ENCODE measurements at regions not wholly inside any gene's neighbourhood (a gene's known extent, or its start where the extent isn't known, plus 50 kb on each side); places are given as distances from the start of the nearest gene placed in this dataset.
"Not testable (repeated sequence)": the region's sequence is repeated elsewhere in the genome, so short reads cannot be mapped to it uniquely, and the experiment has no call there.

GRCh38 chr11:134494395-134494794 lies 82.4 kb upstream of the B3GAT1 start:
- TF ChIP-seq CTCF (IDR thresholded peaks at IDR 0.05; ENCODE audit: low read depth, low read length); POLR2A (IDR thresholded peaks at IDR 0.05; ENCODE audit: extremely low read depth, insufficient read length); MYC (IDR thresholded peaks at IDR 0.05; ENCODE audit: low read depth, low read length); MAX (IDR thresholded peaks at IDR 0.05; ENCODE audit: low read depth, low read length): not testable (repeated sequence)

All from NB4 (cell line).